ENCODE measurements at regions not wholly inside any gene's neighbourhood (a gene's known extent, or its start where the extent isn't known, plus 50 kb on each side); places are given as distances from the start of the nearest gene placed in this dataset.
A peak's percentile ranks its signal among the peaks of the same experiment; 100 is the strongest.
"Not testable (repeated sequence)": the region's sequence is repeated elsewhere in the genome, so short reads cannot be mapped to it uniquely, and the experiment has no call there.

DNA sequence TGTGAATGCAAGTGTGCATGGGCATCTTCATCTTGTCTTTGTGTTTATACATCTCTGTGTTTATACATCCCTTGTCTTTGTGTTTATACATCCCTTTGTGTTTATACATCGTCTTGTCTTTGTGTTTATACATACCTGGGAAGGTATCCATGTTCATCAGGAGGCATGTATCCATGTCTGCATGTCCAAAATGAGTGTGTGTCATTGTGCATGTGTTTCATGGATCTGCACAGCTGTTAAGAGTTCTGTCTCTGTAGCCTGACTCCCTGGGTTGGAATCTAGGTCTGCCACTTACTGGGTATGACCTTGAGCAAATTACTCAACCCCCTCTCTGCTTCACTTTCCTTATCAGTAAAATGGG is 50.1 kb upstream of the SIRPA start:
- DNase-seq (ENCODE audit: low spot score): no peak

DNA sequence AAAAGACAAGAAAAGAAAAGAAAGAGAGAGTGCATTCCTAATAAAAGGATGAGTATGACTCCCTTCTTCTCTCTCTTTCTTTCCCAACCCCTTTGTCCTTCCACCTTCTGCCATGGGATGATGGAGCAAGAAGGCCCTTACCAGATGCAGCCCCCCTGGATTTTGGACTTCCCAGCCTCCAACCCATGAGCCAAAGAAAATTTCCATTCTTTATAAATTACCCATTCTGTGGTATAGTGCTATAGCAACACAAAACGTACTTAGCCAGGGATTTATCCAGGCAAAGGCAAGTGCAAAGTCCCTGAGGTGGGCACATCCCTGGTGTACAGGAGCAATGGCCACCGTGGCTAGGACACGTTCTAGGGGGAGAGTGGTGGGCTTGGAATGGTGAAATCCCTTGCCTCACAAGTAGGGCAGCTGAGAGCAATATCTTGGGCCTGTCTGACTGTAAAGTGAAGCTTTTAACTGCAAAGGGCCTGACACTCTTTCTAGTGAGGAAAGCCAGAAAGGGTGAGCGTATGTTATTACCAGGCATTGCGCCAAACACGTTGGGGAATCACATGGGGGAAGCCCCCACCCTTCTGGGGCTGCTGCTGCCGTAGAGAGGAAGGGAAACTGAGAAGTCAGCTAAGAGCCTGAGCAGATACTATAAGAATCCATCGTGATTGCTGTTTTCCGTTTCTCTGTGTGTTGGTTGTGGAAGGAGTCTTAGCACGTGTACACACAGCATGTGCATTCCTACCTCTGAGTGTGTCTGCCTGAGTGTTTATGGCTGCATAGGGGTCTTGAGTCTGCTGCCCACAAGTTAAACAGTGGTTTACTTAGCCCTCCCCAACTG is 50.7 kb upstream of the SIRPA start:
- no peak for DNase-seq (ENCODE audit: low spot score)

DNA sequence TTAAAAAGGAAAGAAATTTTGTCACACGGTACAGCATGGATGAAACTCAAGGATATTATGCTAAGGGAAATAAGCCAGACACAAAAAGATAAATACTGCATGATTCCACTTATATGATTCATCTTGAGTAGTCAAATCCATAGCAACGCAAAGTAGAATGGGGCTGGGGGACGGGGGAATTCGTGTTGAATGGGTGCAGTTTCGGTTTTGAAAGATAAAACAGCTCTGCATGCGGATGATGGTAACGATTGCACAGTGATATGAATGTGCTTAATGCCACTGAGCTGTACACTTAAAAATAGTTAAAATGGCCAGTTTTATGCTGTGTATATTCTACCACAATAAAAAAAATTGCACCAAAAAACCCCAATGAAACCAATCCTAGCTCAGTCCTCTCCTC is 52.9 kb upstream of the SIRPA start:
- DNase-seq (ENCODE audit: low spot score): no peak

DNA sequence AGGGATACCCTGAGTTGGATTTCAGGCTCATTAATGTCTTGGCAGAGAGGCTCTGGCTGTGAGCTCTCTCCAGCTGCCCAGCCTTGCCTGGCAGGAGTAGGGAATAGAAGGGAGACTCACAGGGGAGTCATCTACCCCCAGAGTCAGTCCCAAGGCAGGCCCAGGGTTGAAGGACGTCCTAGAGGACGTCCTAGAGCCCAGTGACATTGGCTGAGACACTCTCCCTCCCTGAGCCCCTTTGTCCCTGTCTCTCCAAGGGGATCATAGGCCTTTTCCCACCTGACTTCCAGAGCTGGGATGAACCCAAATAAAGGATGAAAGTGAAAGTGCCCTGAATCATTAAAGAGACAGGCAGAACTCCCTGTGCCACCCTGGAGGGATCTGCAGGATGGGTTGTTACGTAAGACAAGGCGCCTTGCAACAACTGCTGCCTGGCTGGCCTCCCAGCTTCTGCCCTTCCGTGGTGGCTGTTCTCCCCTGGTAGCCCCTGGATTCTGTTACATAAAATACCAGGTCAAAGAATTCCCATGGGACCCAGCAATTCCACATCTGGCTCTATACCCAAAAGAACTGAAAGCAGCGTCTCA is 53.6 kb upstream of the SIRPA start:
- no peak for DNase-seq (ENCODE audit: low spot score)

DNA sequence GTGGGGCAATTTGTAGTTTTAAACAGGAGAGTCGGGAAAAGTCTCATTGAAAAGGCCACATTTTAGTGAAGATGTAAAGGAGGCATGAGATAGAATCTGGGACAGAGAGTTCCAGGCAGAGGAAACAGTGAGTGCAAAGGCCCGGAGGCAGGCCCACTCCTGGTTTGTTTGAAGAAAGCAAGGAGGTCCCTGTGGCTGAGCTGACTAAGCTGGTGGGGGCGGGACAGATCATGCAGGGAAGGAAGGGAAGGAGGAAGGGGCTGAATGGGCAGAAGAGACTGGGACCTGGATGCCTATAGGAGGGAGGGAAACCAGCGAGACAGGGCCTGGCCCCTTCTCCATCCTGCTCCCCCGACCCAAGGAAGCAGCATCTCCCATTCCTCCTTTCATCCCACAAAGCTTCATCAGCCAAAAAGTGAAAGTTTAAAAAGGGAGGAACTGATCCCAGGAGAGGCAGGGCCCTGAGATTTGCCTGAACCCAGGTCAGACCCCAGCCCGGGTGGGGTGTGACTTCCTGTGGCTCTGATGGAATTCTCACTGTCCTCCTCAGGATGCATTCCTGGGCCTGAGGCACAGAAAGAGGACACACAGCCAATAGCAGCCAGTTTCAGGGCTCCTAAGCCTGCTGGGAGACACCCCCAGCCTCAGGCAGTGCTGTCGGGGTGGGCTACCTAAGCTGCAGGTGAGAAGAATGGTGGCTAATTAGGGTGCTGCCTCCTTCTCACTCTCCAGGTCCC is 54.2 kb upstream of the SIRPA start:
- DNase-seq (ENCODE audit: low spot score): no peak

DNA sequence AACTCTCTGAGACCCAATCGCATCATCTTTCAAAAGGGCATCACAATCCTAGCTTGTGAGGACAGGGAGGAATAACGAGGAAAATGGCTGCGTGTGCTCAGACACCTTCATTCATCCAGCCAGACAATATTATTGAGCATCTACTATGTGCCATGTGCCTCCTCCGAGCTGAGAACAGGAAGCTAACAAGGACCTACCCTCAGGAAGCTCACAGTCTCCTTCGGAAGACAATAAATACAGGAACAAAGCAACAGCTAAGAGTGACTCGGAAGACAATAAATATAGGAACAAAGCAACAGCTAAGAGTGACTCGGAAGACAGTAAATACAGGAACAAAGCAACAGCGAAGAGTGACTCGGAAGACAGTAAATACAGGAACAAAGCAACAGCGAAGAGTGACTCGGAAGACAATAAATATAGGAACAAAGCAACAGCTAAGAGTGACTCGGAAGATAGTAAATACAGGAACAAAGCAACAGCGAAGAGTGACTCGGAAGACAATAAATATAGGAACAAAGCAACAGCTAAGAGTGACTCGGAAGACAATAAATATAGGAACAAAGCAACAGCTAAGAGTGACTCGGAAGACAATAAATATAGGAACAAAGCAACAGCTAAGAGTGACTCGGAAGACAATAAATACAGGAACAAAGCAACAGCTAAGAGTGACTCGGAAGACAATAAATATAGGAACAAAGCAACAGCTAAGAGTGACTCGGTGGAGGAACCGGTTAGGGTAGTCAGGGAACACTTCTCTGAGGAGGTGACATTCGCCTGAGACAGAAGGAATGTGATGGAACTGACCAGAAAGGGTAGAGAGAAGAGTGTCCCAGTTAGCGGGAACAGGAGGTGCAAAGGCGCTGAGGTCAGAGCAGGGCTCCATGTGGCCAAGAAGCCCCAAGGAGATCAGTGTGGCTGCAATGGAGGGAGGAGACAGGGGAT is 55.6 kb upstream of the SIRPA start:
- not testable (repeated sequence) for DNase-seq (ENCODE audit: low spot score)

DNA sequence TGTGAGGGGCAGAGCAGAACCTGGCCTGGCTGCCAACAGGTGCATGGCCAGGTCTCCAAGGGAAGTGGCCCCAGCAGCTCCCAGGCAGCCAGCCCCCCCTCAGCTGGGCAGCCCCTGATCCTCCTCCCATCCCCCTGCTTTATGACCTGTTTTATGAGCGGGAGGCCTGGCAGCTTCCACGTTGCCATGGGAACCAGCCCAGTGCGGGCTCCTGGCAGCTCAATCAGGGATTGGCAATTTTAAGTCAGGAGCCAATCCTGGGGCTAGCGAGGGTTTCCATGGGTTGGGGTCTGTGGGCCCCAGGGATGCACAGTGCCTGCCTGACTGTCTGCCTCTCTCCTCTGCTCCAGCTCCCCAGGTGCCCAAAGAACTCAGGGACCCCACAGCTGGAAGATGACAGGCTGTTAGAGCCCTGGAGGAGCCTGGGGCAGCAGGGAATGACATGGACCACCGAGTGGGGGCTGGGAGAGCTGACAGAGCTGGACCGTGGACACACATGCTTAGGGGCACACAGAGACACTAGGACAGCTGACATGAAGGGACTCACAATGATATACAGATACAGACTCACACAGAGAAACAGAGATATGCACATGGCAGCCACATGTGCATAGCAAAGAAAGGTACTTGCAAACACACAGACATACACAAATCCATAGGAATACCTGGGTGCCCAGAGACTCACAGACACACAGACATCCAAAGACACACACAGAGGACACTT is 56.5 kb upstream of the SIRPA start:
- DNase-seq (ENCODE audit: low spot score): no peak

DNA sequence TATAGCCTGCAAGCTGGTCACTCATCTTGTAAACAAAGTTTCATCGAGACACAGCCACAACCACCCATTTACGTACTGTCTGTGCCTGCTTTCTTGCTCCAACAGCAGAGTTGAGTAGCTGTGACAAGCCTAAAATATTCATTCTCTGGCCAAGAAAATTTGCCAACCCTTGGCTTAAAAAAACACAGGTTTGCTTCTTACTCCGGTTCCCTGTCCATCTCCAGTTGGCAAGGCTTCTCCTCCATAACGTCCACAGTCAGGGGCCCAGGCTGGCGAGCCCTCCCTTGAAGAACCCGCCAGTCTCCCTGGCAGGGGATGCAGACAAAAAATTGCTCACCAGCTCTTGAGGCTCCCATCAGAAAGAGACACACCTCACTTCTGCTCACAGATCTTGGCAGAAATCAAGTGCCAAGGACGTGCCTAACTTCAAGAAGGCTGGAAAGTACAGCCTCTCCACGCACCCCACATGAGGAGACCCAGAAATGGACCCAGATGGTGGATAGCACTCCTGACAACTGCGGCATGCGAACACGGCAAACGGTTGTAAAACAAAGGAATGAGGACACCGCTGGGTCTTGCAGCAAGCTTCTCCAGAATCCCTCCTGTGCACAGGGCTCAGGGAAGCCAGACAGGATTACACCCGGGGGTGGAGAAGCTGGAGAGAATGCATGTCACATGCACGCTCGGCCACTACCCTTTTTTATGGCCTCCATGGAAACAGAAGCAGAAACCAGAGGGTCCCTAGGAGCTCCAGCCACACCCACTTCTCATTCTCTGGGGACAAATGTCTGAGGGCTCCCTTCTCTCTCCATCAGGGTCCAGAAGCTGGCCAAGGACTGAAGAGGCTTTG is 59.8 kb upstream of the SIRPA start:
- DNase-seq (ENCODE audit: low spot score): no peak

DNA sequence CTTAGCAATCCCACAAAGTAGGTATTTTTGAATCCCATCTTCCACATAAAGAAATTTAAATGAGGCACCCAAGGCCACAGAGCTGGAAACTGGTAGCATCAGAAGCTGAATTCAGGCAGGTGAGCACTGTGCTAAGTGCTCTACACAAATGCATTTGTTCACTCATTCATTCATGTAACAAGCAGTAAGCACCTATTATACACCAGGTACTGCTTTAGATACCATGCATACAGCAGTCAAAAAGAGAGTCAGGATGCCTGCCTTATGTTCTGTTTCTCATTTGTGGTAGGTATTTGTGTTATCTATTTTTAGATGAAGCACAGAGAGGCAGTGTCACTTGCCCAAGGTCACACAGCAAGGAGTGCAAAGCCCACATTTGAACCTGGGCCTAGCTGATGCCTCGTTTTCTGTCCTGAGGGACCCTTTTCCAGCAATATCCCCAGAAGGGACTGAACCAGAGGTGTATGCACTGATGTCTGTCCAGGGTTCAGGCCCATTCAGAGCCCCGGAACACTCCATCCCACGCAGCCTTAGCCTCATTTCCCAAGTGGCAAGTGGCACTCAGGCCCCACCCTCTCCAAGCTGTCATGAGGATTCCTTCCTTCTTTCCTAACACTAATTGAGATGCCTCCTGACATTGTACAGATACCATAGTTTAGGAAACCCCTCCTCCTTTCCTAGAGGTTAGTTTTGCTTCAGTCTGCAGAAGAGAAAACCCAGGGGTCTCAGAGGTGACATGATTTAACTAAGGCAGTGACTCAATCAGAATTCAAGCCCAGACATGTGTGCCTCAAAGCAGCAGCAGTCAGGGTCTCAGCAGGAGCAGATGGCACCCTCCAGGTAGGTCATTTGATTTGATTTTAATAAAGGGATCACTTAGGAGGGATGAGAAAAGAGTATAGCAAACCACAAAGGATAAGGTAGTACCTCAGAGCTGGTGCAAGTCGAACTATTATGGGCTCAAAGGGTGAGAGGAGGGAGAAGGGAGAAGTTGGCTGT is 61.2 kb upstream of the SIRPA start:
- DNase-seq (ENCODE audit: low spot score): no peak

DNA sequence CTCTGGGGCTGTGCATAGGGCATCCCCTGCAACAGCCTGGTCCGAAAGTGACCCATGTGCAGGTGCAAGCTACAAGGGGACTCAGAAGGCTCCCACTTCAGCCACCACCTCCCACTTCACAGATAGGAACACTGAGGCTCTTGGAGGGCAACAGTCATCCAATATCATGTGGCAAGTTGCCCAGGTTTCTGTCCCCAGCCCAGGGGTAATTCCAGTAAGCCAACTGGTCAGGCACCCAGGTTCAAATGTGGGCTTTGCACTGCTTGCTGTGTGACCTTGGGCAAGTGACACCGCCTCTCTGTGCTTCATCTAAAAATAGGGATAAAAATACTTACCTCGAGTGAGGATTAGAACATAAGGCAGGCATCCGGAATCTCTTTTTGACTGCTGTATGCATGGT is 62.0 kb upstream of the SIRPA start:
- DNase-seq (ENCODE audit: low spot score): no peak

DNA sequence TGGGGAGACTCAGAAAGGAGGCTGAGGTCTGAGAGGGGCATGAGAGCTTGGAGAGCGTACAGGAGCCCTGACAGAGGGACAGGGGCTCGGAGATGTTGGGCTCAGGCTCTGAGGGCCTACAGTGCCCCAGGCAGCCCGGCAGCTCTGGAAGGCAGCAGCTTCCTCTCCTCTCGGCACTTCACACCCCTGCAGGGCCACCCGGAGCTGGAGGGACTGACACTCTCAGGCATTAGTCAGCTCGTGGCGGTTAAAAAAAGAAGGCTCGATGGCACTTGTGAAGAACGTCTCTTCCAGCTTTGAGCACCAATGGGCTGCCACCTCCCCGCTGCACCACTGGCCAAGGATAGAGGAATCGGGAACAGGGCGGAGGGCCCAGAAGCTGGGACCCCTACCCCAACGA is 62.6 kb upstream of the SIRPA start:
- no peak for DNase-seq (ENCODE audit: low spot score)

DNA sequence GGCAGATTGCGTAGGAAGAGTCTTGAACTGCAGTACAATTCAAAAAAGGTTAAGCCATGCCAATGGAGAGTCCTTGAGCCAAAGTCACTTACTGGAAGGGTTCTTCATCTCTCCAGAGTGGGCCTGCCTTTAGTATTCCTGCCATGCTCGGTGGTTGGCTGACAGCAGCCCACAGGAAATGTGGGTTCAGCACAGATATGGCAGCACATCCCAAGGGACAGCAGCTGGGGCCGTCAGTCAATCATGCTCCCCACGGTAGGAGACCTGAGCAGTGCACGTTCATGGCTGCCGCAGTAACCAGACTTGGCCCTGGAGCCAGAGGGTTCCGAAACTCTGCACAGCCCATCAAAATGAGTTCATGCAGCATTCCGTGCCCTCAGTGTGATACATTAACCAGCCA is 63.6 kb upstream of the SIRPA start:
- no peak for DNase-seq (ENCODE audit: low spot score)

DNA sequence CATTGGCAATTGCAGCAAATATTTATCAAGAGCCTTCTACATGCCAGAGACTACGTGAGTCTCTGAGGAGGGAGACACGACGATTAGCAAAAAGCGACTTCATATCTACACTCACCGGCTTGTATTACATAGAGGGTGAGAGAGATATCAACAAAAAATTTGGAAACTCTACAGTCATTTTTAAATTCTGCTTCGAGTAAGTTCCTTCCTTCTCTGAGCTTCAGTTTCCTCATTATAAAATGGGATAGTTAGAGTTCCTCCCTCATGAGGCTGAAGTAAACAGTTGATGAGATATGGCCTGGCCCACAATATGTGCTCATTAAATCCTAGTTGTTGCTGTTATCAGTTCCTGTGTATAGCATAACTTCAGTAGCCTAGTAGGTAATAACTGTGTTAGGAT is 64.1 kb upstream of the SIRPA start:
- no peak for DNase-seq (ENCODE audit: low spot score)

DNA sequence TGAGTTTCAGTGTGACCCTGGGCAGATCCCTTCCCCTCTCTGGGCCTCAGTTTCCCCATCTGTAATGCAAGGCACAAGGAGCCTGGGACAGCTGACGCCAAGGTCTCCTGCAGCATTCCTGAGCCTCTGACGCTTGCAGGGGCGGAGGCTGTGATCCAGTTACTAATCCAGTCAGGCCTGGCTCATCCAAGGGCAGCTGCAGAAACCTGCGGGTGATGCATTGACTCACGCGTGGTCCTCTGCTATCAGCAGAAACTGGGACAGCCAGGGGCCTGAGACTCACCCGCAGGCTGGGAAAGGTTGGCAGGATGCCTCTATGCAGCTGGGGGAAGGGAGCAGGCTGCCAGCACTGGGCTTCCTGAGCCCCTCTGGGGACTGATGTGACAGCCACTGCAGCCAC is 65.0 kb upstream of the SIRPA start:
- no peak for DNase-seq (ENCODE audit: low spot score)

DNA sequence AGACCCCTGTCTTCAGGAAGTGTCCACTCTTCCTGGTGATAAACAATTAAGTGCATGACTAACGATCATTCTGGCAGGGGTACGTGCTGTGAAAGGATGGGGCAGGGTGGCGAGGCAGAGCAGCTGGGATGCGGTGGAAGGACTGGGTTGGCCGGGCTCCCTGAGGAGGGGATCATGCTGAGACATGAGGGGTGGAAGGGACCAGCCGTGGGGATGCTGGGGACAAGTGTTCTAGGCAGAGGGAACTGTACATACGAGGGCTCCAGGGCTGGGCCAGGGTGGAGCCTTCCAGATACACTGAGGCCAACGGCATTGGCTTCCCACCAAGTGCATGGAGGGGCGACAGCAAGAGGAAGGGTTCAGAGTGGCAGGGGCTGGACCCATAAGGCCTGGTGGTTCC is 65.7 kb upstream of the SIRPA start:
- DNase-seq (ENCODE audit: low spot score): no peak

DNA sequence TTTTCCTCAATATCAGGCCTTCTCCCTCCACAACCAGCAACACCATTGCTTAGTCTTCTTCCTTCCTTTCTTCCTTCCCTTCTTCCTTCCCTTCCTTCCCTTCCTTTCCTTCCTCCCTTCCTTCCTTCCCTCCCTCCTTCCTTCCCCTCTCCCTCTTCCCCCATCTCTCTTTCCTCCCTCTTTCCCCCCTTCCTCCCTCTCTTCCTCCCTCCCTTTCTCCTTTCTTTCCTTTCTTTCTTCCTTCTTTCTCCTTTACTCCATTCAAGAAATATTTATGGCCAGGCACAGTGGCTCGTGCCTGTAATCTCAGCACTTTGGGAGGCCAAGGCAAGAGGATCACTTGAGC is 66.4 kb upstream of the SIRPA start:
- no peak for DNase-seq (ENCODE audit: low spot score)

DNA sequence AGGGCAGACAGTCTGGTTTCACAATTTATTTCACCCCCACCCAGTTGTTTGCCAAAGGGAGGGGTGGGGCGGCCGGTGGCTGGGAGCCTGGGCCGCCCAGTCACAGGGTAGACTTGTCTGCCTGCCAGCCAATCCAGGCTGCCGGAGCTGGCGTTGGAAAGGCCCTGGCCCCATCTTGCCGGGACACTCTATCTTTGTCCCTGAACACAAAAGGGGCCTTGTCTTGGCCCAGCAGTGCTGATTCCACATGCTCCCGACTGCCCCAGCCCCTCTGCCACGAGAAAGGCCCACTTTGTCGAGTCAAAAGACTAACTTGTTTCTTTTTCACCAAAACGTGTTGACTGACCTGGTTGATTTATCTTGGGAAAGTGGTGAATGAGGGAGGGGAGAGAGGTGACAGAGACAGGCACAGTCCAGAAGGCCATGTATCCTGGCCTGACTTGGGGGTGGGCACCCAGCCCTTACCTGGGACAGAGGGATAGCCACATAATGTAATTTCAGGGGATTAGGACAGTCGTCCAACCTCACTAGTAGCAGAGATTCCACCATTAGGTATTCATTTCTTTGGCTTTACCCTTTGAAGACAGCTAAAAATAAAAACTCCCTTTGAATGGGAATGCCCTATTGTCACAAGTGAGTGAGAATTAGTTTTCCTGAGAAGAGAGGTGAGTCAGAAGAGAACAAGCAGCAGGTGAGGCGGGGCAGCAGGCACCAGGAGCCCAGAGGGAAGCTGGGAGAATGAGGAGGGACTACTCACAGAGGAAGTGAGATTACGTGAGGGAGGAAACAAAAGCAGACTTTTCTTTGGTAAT is 67.0 kb upstream of the SIRPA start:
- peak; percentile 99 for DNase-seq (ENCODE audit: low spot score)

DNA sequence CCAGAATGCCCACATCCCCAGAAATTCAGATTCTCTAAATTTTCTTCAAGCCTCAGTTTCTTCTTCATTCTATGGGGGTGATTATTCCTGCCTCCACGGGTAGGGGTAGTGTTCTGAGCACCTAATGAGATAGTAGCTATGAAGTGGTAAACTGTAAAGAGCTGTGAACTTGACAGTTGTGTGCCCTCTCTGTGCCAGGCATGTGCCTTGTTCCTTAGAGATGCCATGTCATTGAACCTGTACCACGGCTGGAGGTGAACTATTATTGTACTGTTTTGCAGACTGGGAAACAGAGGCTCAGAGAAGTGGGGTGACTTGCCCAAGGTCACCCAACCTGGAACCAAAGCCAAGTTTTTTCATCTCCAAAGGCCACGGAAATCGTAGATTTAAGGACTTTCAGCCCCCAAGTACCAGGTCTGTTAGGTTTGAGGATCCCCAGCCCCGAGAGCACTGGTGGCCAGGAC is 67.7 kb upstream of the SIRPA start:
- no peak for DNase-seq (ENCODE audit: low spot score)

All from COLO829 (cell line).